ENCODE measurements at regions not wholly inside any gene's neighbourhood (a gene's known extent, or its start where the extent isn't known, plus 50 kb on each side); places are given as distances from the start of the nearest gene placed in this dataset.

GRCh38 chr10:120683454-120683853 is 167.7 kb upstream of the WDR11 start:
- POLR2A ChIA-PET (ENCODE audit: low non-redundant PET), result no interaction called here
- DNase-seq (ENCODE audit: low spot score), result no peak
- TF ChIP-seq, protein P1, sequence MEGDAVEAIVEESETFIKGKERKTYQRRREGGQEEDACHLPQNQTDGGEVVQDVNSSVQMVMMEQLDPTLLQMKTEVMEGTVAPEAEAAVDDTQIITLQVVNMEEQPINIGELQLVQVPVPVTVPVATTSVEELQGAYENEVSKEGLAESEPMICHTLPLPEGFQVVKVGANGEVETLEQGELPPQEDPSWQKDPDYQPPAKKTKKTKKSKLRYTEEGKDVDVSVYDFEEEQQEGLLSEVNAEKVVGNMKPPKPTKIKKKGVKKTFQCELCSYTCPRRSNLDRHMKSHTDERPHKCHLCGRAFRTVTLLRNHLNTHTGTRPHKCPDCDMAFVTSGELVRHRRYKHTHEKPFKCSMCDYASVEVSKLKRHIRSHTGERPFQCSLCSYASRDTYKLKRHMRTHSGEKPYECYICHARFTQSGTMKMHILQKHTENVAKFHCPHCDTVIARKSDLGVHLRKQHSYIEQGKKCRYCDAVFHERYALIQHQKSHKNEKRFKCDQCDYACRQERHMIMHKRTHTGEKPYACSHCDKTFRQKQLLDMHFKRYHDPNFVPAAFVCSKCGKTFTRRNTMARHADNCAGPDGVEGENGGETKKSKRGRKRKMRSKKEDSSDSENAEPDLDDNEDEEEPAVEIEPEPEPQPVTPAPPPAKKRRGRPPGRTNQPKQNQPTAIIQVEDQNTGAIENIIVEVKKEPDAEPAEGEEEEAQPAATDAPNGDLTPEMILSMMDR (conservative IDR thresholded peaks at IDR 0.05; ENCODE audit: low read depth), result no peak
- CTCF ChIA-PET, result no interaction called here
- H3K27ac ChIP-seq, result no peak overlapping the region

DNA sequence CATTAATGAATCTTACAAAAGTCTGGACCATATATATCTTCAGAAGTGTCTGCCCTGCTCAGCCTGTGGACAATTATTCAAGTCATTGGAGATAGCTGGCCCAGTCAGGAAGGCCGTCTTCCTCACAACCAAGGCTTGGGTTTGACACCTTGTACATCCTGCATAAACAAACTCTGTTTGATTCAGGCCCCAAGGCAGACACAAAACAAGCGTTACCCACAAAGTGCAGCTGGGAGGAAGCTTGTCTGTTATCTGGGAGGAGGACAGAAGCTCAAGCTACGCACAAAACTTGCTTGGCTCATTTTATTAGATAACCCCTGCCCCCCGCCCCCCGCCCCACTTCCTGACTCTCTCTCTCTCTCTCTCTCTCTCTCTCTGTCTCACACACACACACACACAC is 166.9 kb upstream of the WDR11 start:
- TF ChIP-seq, protein P1 (conservative IDR thresholded peaks at IDR 0.05; ENCODE audit: low read depth), result no peak
- ChIA-PET CTCF (no interaction called here), POLR2A (ENCODE audit: low non-redundant PET) (no interaction called here)
- no peak for DNase-seq (ENCODE audit: low spot score)
- H3K27ac ChIP-seq, result no peak overlapping the region

DNA sequence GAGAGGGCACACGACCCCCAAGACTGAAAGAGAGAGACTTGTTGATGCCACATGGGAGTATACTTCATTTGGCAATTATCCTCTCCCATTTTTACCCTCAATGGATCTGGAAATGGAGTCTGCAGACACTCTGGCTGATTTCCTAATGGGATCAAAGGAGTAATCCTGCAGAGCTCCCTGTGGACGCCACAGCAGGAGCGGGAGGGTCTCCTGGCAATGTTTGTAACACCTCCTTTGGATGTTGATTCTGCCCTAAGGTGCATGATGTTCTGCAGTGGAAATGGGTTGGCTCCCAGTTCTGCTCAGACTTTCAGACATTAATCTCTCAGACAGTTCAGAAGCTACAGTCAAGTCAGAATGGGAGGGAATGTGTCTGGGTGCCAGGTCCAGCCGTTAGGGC is 166.0 kb upstream of the WDR11 start:
- CTCF ChIA-PET, result no interaction called here

DNA sequence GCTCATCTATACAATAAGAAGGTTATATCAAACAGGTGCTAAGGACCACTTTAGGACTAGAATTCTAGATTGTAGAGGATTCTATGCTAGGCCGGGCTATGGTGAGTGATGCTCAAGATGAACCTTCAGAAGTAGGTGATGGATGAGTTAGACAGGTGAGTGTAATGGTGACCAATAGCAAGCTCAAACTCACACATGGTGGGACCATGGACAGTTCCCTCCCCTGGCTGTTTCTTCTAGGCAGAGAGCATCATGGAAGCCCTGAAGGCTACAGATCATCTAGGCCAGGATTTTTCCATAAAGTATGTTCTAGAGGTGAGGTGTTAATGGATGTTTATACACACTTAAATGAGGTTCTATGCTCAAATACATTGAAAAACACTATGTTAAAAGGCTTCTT is 162.2 kb upstream of the WDR11 start:
- no peak overlapping the region for H3K27ac ChIP-seq
- CTCF ChIA-PET, result interaction anchor here (0.5 kb wide), 1 partner anchor 103 kb away, joined by 4 read pairs; no protein-coding TSS in a partner anchor
- POLR2A ChIA-PET (ENCODE audit: low non-redundant PET), result no interaction called here
- TF ChIP-seq, protein P1 (conservative IDR thresholded peaks at IDR 0.05; ENCODE audit: low read depth), result no peak
- no peak for DNase-seq (ENCODE audit: low spot score)

More for the DNA sequence above, 166.0 kb upstream of the WDR11 start:
- no peak overlapping the region for H3K27ac ChIP-seq
- POLR2A ChIA-PET (ENCODE audit: low non-redundant PET), result no interaction called here
- DNase-seq (ENCODE audit: low spot score), result no peak
- TF ChIP-seq, protein P1 (conservative IDR thresholded peaks at IDR 0.05; ENCODE audit: low read depth), result no peak

DNA sequence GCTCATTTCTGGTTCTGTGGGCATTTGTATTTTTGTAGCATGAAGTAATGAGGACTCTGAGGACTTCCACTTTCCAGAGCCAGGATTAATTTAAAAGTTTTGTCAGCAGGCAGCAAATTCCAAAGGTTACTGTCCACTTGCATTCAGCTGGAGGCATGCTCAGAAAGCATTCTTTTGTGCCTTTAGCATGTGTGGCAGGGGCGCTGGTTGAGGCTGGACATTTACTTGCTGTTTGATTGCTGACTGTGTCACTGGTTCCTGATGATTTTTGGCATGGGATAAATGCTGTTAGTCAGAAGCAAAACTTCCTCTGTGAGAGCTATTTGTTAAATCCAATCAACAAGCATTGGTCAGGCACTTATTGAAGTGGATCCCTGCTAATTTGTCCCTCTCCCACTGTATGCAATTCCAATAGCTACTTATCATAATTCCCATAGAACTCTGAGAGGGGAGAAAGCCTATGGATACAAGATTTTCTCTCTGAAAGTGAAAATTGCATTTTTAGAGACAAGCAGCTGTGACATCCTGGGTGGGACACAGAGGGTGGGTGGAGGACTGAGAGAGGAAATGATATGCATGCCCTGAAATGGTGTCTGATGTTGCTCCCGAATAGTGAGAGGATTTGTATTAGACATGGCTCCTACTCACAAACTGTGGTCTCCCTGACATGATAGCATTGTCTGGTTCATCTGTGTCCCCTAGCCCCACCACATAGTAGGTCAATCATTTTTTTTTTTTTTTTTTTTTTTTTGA is 161.2 kb upstream of the WDR11 start:
- no peak overlapping the region for H3K27ac ChIP-seq
- TF ChIP-seq, protein P1 (conservative IDR thresholded peaks at IDR 0.05; ENCODE audit: low read depth), result no peak
- POLR2A ChIA-PET (ENCODE audit: low non-redundant PET), result no interaction called here
- DNase-seq (ENCODE audit: low spot score), result no peak
- CTCF ChIA-PET, result no interaction called here

DNA sequence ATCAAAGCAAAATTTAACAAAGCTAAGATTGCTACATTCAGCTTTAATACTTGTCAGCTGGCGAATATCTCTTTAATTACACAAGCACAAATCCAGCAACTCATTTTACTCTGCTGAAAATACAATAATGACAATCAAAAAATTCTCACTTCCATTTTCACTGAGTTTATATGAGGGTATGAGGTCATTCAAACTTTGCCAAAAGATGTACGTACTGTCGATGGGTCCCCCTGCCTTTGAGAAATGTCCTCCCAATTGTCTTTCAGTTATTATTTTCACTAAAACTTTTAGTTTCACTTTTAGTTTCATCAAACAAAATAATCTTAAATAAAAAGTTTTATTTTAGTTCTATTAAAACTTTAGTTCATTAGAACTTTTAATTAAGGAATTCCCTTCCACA is 159.5 kb upstream of the WDR11 start:
- CTCF ChIA-PET, result interaction anchor here (0.6 to 1.0 kb wide), 2 partner anchors 176 to 268 kb away, joined by 3 read pairs; no protein-coding TSS in a partner anchor
- H3K27ac ChIP-seq, result no peak overlapping the region
- POLR2A ChIA-PET (ENCODE audit: low non-redundant PET), result no interaction called here
- no peak for DNase-seq (ENCODE audit: low spot score)
- TF ChIP-seq, protein P1 (conservative IDR thresholded peaks at IDR 0.05; ENCODE audit: low read depth), result no peak
